NCI-H187 treated with DMSO at 0.1 percent for 48 hours (cell line): ENCODE measurements at regions not wholly inside any gene's neighbourhood (a gene's known extent, or its start where the extent isn't known, plus 50 kb on each side); places are given as distances from the start of the nearest gene placed in this dataset.

ENCODE experiments used
- DNase-seq: peaks from one replicate; lab custom pipeline; 2025; lab: John Stamatoyannopoulos, UW

- no peak for DNase-seq
These were observed 282.6 kb upstream of the IRX3 start for GRCh38 chr16:54568906-54569807.

- DNase-seq: no peak
These were observed 278.3 kb upstream of the IRX3 start for GRCh38 chr16:54564841-54565240.

GRCh38 chr16:54554581-54554980 is 268.0 kb upstream of the IRX3 start:
- DNase-seq: no peak

GRCh38 chr16:54548281-54548680 is 261.7 kb upstream of the IRX3 start:
- DNase-seq: no peak

GRCh38 chr16:54547052-54547451 is 260.5 kb upstream of the IRX3 start:
- no peak for DNase-seq

GRCh38 chr16:54546521-54546920 is 259.9 kb upstream of the IRX3 start:
- no peak for DNase-seq

GRCh38 chr16:54545854-54546511 is 259.4 kb upstream of the IRX3 start:
- DNase-seq: no peak

- no peak for DNase-seq
These were observed 258.1 kb upstream of the IRX3 start for GRCh38 chr16:54544553-54545180.

- no peak for DNase-seq
These were observed 256.4 kb upstream of the IRX3 start for GRCh38 chr16:54542805-54543505.

- DNase-seq: no peak
These were observed 254.1 kb upstream of the IRX3 start for GRCh38 chr16:54540525-54541180.

- no peak for DNase-seq
These were observed 251.7 kb upstream of the IRX3 start for GRCh38 chr16:54538276-54538675.

- DNase-seq: no peak
These were observed 247.4 kb upstream of the IRX3 start for GRCh38 chr16:54533856-54534490.

GRCh38 chr16:54526916-54527315 is 240.3 kb upstream of the IRX3 start:
- DNase-seq: no peak

- DNase-seq: no peak
These were observed 239.5 kb upstream of the IRX3 start for GRCh38 chr16:54526087-54526486.

- DNase-seq: no peak
These were observed 238.5 kb upstream of the IRX3 start for GRCh38 chr16:54525104-54525503.

GRCh38 chr16:54522584-54522983 is 236.0 kb upstream of the IRX3 start:
- no peak for DNase-seq

GRCh38 chr16:54521327-54521726 is 234.7 kb upstream of the IRX3 start:
- DNase-seq: no peak

- DNase-seq: no peak
These were observed 232.6 kb upstream of the IRX3 start for GRCh38 chr16:54519161-54519695.

- DNase-seq: no peak
These were observed 230.6 kb upstream of the IRX3 start for GRCh38 chr16:54517181-54517580.

- DNase-seq: no peak
These were observed 225.9 kb upstream of the IRX3 start for GRCh38 chr16:54512467-54512995.

- no peak for DNase-seq
These were observed 224.7 kb upstream of the IRX3 start for GRCh38 chr16:54511222-54511731.
